ENCODE measurements at regions not wholly inside any gene's neighbourhood (a gene's known extent, or its start where the extent isn't known, plus 50 kb on each side); places are given as distances from the start of the nearest gene placed in this dataset.

GRCh38 chr6:122553697-122554096, 56.5 kb upstream of the PKIB start:
- TF ChIP-seq POLR2AphosphoS5 (IDR thresholded peaks at IDR 0.05; ENCODE audit: low read depth, low read length): no peak
- no peak for TF ChIP-seq POLR2A (IDR thresholded peaks at IDR 0.05; ENCODE audit: low read depth, low read length)

Data from GM12892 (cell line).